ENCODE measurements at regions not wholly inside any gene's neighbourhood (a gene's known extent, or its start where the extent isn't known, plus 50 kb on each side); places are given as distances from the start of the nearest gene placed in this dataset.

GRCh38 chr6:100134297-100134696 lies 140.3 kb upstream of the MCHR2 start:
- no peak for TF ChIP-seq SIN3A (IDR thresholded peaks at IDR 0.05; ENCODE audit: borderline replicate concordance, insufficient read depth, low read length)
- TF ChIP-seq TAF1 (IDR thresholded peaks at IDR 0.05; ENCODE audit: borderline replicate concordance, insufficient read depth, low read length) = no peak
- no peak for TF ChIP-seq POLR2AphosphoS5 (IDR thresholded peaks at IDR 0.05; ENCODE audit: low read depth, low read length)
- no peak for TF ChIP-seq REST (IDR thresholded peaks at IDR 0.05; ENCODE audit: insufficient read depth in 1 of 2, low read depth in 2 of 2, low read length in 2 of 2)
